Gastrocnemius medialis (tissue), 4 donors: ENCODE measurements at regions not wholly inside any gene's neighbourhood (a gene's known extent, or its start where the extent isn't known, plus 50 kb on each side); places are given as distances from the start of the nearest gene placed in this dataset.

Source experiments
- ATAC-seq, 2 donors: fragments of 150-250 bp; one replicate each; pipeline ENCODE4 v1.9.1; 2016
- DNase-seq, 2 donors: peaks; one replicate each; pipeline ENCODE4 v3.0.0-alpha.2; 2019
- H3K27ac ChIP-seq, 4 donors: fragments of 200-600 bp; sonication (generic); 1 replicate in 1 of 4; 2 replicates in 3 of 4; pipeline ENCODE4 v1.5.1; 2016 to 2018; ENCODE audit warnings: mild to moderate bottlenecking in 2 of 4, moderate library complexity in 1 of 4
- H3K27me3 ChIP-seq, 3 donors: fragments of 200-600 bp; sonication (generic) in 2 of 3; 1 replicate in 1 of 3; 2 replicates in 2 of 3; pipeline versions ENCODE4 v1.5.1 to v1.6.0; 2016 to 2019; ENCODE audit warnings: mild to moderate bottlenecking in 1 of 3, moderate library complexity in 1 of 3
- H3K36me3 ChIP-seq, 2 donors: fragments of 200-600 bp; sonication (generic) in 1 of 2; one replicate each; pipeline ENCODE4 v1.5.1; 2017 to 2018
- H3K4me1 ChIP-seq, 2 donors: fragments of 200-600 bp; sonication (generic) in 1 of 2; one replicate each; pipeline ENCODE4 v1.5.1; 2016 to 2017; ENCODE audit warnings: mild to moderate bottlenecking in 2 of 2
- H3K4me3 ChIP-seq, 4 donors: fragments of 200-600 bp; sonication (generic) in 3 of 4; 1 replicate in 1 of 4; 2 replicates in 3 of 4; pipeline ENCODE4 v1.5.1; 2016 to 2019; ENCODE audit warnings: mild to moderate bottlenecking in 2 of 4
- H3K9me3 ChIP-seq, 3 donors: fragments of 200-600 bp; sonication (generic) in 2 of 3; 1 replicate in 1 of 3; 2 replicates in 2 of 3; pipeline ENCODE4 v1.5.1; 2016 to 2019
- CTCF ChIP-seq, 5 experiments: fragments of 450-650 bp in 3 of 5; fragments of 200-600 bp in 2 of 5; sonication (generic) in 2 of 5; IDR thresholded peaks in 4 of 5; conservative IDR thresholded peaks in 1 of 5; 1 replicate in 4 of 5; 2 replicates in 1 of 5; pipeline ENCODE4 v1.5.1; 2016 to 2019; ENCODE audit warnings: antibody characterized with exemption in 5 of 5, mild to moderate bottlenecking in 3 of 5, moderate library complexity in 3 of 5
- POLR2A ChIP-seq, 2 donors: fragments of 450-650 bp; IDR thresholded peaks; one replicate each; pipeline ENCODE4 v1.6.1; 2017; ENCODE audit warnings: antibody characterized with exemption in 2 of 2, mild to moderate bottlenecking in 2 of 2, moderate library complexity in 2 of 2
- in situ Hi-C, 4 donors: fragments of 200-750 bp; cut with MboI; loops; one replicate each; pipeline versions ENCODE4 v1.15.0 to v1.8.0; 2017; ENCODE audit warnings: low sequenced_read_pairs in 4 of 4
- intact Hi-C: fragments of 100-400 bp; cut with DNase I; formaldehyde crosslinking; loops from one replicate; pipeline ENCODE4 v1.15.1; 2023; ENCODE audit warnings: low total_unique reads

- intact Hi-C loops (loop anchor here (10.0 kb wide), 1 partner anchor 1523 kb away; no protein-coding TSS in a partner anchor), in situ Hi-C loops (no loop called here)
- no peaks in the 10 kb centered on the region for H3K4me1 ChIP-seq
- no peak overlapping the region for H3K4me3 ChIP-seq
- TF ChIP-seq POLR2A (IDR thresholded peaks at IDR 0.05), result no peak
- TF ChIP-seq CTCF (IDR thresholded peaks at IDR 0.05 in 4 of 5, conservative IDR thresholded peaks at IDR 0.05 in 1 of 5), result no peak
- no peaks in the 10 kb centered on the region for H3K27me3 ChIP-seq
- H3K27ac ChIP-seq, result no peak overlapping the region
- H3K36me3 ChIP-seq, result no peaks in the 10 kb centered on the region
- H3K9me3 ChIP-seq, result no peaks in the 10 kb centered on the region
- ATAC-seq (no peak), DNase-seq (no peak)
These were observed 72.6 kb upstream of the STXBP5 start for GRCh38 chr6:147131532-147132128.

DNA sequence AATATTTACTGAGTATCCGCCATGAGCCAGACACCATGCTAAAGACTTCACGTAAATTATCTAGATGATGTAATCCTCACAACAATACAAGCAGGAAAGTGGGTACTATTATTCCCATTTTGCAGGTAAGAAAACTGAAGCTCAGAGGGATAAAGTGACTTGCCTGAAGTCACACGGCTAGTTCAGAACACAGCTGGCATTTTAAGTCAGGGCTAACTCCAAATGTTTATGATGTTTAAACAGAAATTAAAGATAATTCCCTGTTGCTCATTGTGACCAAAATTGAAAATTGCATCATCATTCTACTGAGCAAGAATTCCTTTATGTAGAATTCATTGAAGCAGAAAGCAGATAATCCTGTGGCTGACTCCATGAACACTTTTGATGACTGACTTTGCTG lies 71.3 kb upstream of the STXBP5 start:
- in situ Hi-C loops (no loop called here), intact Hi-C loops (loop anchor here (10.0 kb wide), 1 partner anchor 1522 kb away; no protein-coding TSS in a partner anchor)
- H3K9me3 ChIP-seq, result no peaks in the 10 kb centered on the region
- no peak for DNase-seq
- no peak for ATAC-seq
- H3K36me3 ChIP-seq, result no peaks in the 10 kb centered on the region
- no peaks in the 10 kb centered on the region for H3K27me3 ChIP-seq
- no peaks in the 10 kb centered on the region for H3K4me1 ChIP-seq
- H3K4me3 ChIP-seq, result no peak overlapping the region
- no peak for TF ChIP-seq POLR2A (IDR thresholded peaks at IDR 0.05)
- TF ChIP-seq CTCF (IDR thresholded peaks at IDR 0.05 in 4 of 5, conservative IDR thresholded peaks at IDR 0.05 in 1 of 5), result no peak
- no peak overlapping the region for H3K27ac ChIP-seq

GRCh38 chr6:147133669-147134068 lies 70.5 kb upstream of the STXBP5 start:
- no peaks in the 10 kb centered on the region for H3K4me1 ChIP-seq
- H3K36me3 ChIP-seq, result no peaks in the 10 kb centered on the region
- ATAC-seq, result no peak
- no peak overlapping the region for H3K4me3 ChIP-seq
- DNase-seq, result no peak
- H3K9me3 ChIP-seq, result no peaks in the 10 kb centered on the region
- no peaks in the 10 kb centered on the region for H3K27me3 ChIP-seq
- in situ Hi-C loops, result no loop called here
- no peak overlapping the region for H3K27ac ChIP-seq
- TF ChIP-seq POLR2A (IDR thresholded peaks at IDR 0.05) (no peak), CTCF (IDR thresholded peaks at IDR 0.05 in 4 of 5, conservative IDR thresholded peaks at IDR 0.05 in 1 of 5) (no peak)
- intact Hi-C loops, result loop anchor here (10.0 kb wide), 1 partner anchor 1521 kb away; no protein-coding TSS in a partner anchor

DNA sequence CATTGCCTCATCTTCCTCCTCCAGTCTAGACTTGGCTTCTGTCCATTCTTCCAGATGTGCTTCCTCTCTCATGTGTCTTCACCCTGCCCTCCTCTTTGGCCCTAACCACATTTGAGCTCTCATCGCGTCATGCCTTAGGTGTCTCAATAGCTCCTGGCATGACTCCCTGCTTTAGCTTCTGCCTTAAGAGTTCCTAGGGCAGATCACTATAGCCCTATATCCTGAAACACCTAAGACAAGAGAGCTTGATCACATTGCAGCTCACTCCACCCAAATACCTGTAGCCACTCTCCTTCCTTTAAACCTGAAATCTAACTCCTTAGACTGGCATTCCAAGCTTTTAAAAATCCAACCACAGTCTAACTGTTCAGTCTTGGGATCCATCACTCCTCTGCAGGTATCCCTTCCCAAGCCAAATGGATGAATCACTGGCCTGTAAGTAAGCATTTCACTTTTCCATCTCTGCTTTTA lies 69.0 kb upstream of the STXBP5 start:
- TF ChIP-seq CTCF (IDR thresholded peaks at IDR 0.05 in 4 of 5, conservative IDR thresholded peaks at IDR 0.05 in 1 of 5) (no peak), POLR2A (IDR thresholded peaks at IDR 0.05) (no peak)
- intact Hi-C loops (loop anchor here (10.0 kb wide), 1 partner anchor 1520 kb away; no protein-coding TSS in a partner anchor), in situ Hi-C loops (no loop called here)
- DNase-seq (peak in 1 of 2 donors; percentile 11), ATAC-seq (no peak)
- Histone ChIP-seq H3K27ac (no peak overlapping the region), H3K4me1 (no peaks in the 10 kb centered on the region), H3K4me3 (no peak overlapping the region), H3K36me3 (no peaks in the 10 kb centered on the region), H3K9me3 (no peaks in the 10 kb centered on the region), H3K27me3 (no peaks in the 10 kb centered on the region)
